Stimulated activated CD8-positive, alpha-beta memory T cell treated with anti-CD3 and anti-CD28 coated beads, Interleukin-7, amount 100 ng/mL, for 1 hour (primary cell): ENCODE measurements at regions not wholly inside any gene's neighbourhood (a gene's known extent, or its start where the extent isn't known, plus 50 kb on each side); places are given as distances from the start of the nearest gene placed in this dataset.
"Not testable (repeated sequence)": the region's sequence is repeated elsewhere in the genome, so short reads cannot be mapped to it uniquely, and the experiment has no call there.

Source experiments
- DNase-seq, 2 donors: peaks; one replicate each; pipeline ENCODE4 v3.0.0-alpha.2; 2020; ENCODE audit warnings: low read depth in 2 of 2

- DNase-seq: no peak
Observed at GRCh38 chr12:131249246-131250027, 295.7 kb downstream of the ADGRD1 start.

GRCh38 chr12:131250028-131250950 lies 296.6 kb downstream of the ADGRD1 start:
- DNase-seq: no peak

- no peak for DNase-seq
Observed at GRCh38 chr12:131250951-131251315, 297.2 kb downstream of the ADGRD1 start.

GRCh38 chr12:131251336-131252101 lies 297.8 kb downstream of the ADGRD1 start:
- no peak for DNase-seq

GRCh38 chr12:131253376-131254026 lies 299.8 kb downstream of the ADGRD1 start:
- no peak for DNase-seq

- no peak for DNase-seq
Observed at GRCh38 chr12:131254374-131254773, 300.7 kb downstream of the ADGRD1 start.

GRCh38 chr12:131258398-131258797 lies 304.7 kb downstream of the ADGRD1 start:
- no peak for DNase-seq

- DNase-seq: no peak
Observed at GRCh38 chr12:131260251-131260905, 306.7 kb downstream of the ADGRD1 start.

GRCh38 chr12:131260954-131261353 lies 307.2 kb downstream of the ADGRD1 start:
- no peak for DNase-seq

- no peak for DNase-seq
Observed at GRCh38 chr12:131261906-131262305, 308.2 kb downstream of the ADGRD1 start.

GRCh38 chr12:131263626-131264025 lies 309.9 kb downstream of the ADGRD1 start:
- no peak for DNase-seq

GRCh38 chr12:131264635-131265034 lies 310.9 kb downstream of the ADGRD1 start:
- no peak for DNase-seq

GRCh38 chr12:131266591-131267467 lies 313.1 kb downstream of the ADGRD1 start:
- no peak for DNase-seq

- no peak for DNase-seq
Observed at GRCh38 chr12:131267576-131267975, 313.9 kb downstream of the ADGRD1 start.

- not testable (repeated sequence) for DNase-seq
Observed at GRCh38 chr12:131268123-131268522, 314.4 kb downstream of the ADGRD1 start.

- not testable (repeated sequence) for DNase-seq
Observed at GRCh38 chr12:131268571-131268970, 314.9 kb downstream of the ADGRD1 start.

GRCh38 chr12:131269551-131269950 lies 315.8 kb downstream of the ADGRD1 start:
- no peak for DNase-seq

GRCh38 chr12:131269977-131270376 lies 316.3 kb downstream of the ADGRD1 start:
- not testable (repeated sequence) for DNase-seq

- no peak for DNase-seq
Observed at GRCh38 chr12:131271724-131272123, 318.0 kb downstream of the ADGRD1 start.

- DNase-seq: not testable (repeated sequence)
Observed at GRCh38 chr12:131272283-131272814, 318.6 kb downstream of the ADGRD1 start.
